HEK293T (cell line): ENCODE measurements at regions not wholly inside any gene's neighbourhood (a gene's known extent, or its start where the extent isn't known, plus 50 kb on each side); places are given as distances from the start of the nearest gene placed in this dataset.

Experiments
- BHLHE40 ChIP-seq: fragments of 450-650 bp; IDR thresholded peaks from 2 replicates; pipeline ENCODE4 v1.6.1; 2016; ENCODE audit warnings: mild to moderate bottlenecking, moderate library complexity, borderline replicate concordance
- CTBP1 ChIP-seq: fragments of 450-650 bp; IDR thresholded peaks from 2 replicates; pipeline ENCODE4 v1.6.1; 2016; ENCODE audit warnings: borderline replicate concordance
- ELF4 ChIP-seq: fragments of 450-650 bp; IDR thresholded peaks from 2 replicates; pipeline ENCODE4 v1.6.1; 2017; ENCODE audit warnings: antibody characterized with exemption
- FOXA1 ChIP-seq: fragments of 450-650 bp; IDR thresholded peaks from 2 replicates; pipeline ENCODE4 v1.6.1; 2016; ENCODE audit warnings: mild to moderate bottlenecking
- FOXK2 ChIP-seq: fragments of 450-650 bp; IDR thresholded peaks from 2 replicates; pipeline ENCODE4 v1.6.1; 2016; ENCODE audit warnings: mild to moderate bottlenecking
- FOXM1 ChIP-seq: fragments of 450-650 bp; IDR thresholded peaks from 2 replicates; pipeline ENCODE4 v1.6.1; 2017; ENCODE audit warnings: mild to moderate bottlenecking, borderline replicate concordance
- L3MBTL2 ChIP-seq: fragments of 450-650 bp; conservative IDR thresholded peaks from 2 replicates; pipeline ENCODE4 v1.6.1; 2016; ENCODE audit warnings: mild to moderate bottlenecking
- NFRKB ChIP-seq: fragments of 450-650 bp; IDR thresholded peaks from 2 replicates; pipeline ENCODE4 v1.6.1; 2016; ENCODE audit warnings: mild to moderate bottlenecking, moderate library complexity
- SP1 ChIP-seq: fragments of 450-650 bp; IDR thresholded peaks from 2 replicates; pipeline ENCODE4 v1.6.1; 2017
- SUZ12 ChIP-seq: fragments of 450-650 bp; IDR thresholded peaks from 2 replicates; pipeline ENCODE4 v1.6.1; 2016; ENCODE audit warnings: mild to moderate bottlenecking
- TARDBP ChIP-seq: fragments of 450-650 bp; IDR thresholded peaks from 2 replicates; pipeline ENCODE4 v1.6.1; 2016

GRCh38 chr21:32114419-32115035 is 164.3 kb downstream of the MIS18A start:
- TF ChIP-seq FOXM1 (no peak), SP1 (no peak), ELF4 (no peak), FOXA1 (no peak), NFRKB (no peak), L3MBTL2 (no peak), CTBP1 (no peak), BHLHE40 (no peak), SUZ12 (no peak), TARDBP (no peak), FOXK2 (no peak)
